ENCODE measurements at regions not wholly inside any gene's neighbourhood (a gene's known extent, or its start where the extent isn't known, plus 50 kb on each side); places are given as distances from the start of the nearest gene placed in this dataset.

DNA sequence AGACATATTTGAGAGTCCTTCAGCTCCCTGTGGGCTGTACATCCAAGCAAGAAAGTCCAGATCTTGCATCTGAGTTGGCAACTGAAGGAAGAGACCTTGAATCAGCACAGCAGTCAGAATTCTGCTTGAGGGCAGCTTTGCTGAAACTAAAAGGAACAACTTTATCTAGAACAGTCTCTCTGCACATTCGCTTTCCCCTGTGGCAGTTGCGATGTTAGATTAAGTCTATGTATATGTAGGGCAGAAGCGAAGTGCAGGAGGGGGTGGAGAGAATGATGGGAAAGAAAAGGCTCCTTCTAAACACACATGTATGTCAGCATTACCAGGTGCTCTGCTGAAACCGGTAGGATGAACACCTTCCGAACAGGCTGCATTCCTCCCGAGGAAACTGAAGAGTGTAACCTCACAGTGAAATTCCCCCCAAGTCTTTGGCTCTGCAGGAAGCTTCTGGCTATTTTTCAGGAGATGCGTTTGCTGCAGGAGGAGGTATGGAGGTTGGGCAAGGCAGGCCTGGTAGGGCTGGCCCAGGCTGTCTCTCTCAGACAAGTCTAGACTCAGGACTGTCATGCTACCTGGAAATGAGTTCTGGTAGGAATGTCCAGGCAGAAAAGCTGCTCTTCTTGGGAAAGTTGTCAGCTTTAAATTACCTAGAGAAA is 70.0 kb upstream of the ATL2 start:
- DNase-seq: no peak

DNA sequence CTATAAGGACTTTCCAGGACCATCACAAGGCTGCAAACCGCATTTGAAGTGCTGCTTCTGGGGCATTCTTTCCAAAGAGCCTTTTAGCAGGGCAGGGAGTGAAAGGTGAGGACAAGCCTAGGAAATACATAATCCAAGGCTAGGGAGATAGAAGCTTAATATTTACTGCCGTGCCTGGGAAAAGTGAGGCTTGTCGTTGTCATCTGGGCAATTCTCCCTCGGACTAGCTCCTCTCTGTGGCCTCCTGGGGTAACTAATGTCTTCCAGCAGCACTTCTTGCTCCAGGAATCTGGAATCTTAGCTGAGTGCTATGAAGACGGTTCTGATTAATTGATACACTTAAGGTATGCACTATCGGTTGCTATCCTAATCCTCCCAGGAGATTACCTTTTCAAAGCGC is 69.3 kb upstream of the ATL2 start:
- no peak for DNase-seq

DNA sequence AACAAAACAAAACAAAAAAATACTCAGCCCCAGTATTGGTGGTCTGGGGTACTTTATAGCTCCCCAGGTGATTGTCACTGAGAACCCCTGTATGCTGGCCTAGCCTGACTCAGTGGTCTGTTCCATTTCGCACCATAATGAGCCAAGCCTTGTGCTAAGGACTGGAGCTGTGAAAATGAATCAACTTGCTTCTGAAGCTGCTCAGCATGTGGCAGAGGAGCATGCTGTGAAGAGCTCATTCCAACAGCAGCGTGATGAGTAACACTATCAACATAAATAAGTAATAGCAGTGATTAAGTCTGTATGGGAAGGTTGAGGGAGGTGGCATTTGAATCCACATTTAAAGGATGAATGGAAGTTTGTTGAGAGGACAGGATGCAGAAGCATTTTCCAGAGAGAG is 67.2 kb upstream of the ATL2 start:
- DNase-seq: no peak

DNA sequence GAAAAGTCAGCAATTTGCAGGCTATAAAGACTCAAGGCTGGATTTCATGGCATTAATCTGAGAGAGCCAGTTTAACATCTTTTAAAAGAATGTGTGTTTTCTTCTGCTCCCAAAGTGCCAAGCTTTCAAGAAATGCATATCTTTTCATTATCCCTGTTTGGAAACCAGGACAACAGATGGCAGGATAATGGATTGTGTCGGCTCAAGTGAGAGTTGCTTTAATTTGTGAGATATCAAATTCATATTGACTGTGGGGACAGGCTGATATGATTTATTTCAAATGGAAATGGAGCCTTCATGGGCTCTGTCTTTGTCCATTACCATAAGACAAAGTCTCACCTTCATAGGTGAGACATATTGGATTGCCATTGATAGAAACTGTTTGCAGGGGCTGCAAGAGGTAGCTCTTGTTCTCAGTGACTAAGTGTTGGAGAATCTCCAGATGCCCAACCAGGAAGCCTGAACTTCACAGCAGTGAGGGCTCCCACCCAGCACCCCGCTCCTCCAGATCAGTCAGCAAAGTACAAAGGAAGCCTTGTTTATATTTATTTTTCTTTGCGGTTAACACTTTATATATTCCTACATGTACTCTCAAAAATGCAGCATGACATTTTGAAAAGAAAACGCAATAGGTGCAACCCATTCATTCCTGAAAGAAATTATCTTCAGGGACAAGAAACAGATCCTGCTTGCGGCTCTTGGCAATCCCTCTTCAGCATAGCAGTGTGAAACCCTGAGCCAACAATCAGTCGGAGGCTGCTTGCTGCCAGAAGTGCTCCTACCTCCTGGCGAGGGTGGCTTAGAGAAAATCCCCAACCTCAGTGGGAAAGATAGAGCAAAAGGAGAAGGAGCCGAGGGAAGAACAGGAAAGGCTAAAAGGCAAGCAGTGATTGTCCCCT is 65.8 kb upstream of the ATL2 start:
- DNase-seq: no peak

DNA sequence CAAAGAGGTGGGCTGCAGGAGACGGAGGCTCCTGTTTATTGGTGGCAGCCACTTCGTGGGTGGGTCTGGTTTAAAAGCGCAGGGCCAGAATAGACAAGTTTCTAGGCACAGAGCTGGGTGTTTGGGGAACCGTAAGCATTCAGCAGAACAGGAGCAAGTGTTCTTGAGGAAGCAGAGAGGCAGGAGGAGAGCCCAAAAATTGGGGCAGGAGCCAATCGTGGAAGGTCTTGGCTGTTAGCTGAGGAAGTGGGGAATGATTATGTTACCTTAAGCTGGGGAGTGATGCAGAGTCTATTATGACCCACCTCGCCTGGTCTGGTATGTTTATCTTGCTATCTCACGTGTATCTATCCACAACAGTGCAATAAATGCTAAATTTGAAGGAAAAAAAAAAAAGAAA is 64.3 kb upstream of the ATL2 start:
- no peak for DNase-seq

DNA sequence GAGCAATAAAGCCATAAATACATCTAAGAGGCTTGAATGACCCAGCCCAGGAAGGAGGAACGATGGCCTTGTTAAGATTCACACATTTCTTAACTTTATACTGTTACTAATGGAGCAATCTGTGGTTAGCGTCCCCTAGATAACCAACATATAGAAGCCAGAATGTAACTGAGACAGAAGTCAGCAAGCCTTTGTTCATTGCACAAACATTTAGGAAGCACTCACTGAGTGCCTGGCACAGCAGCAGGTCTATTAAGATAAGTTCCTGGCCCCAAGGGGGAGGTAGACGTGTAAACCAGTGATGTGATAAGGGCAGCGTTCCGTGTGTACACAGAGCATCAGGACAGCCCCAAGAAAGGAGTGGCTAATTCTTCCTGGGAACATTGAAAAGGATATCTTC is 63.6 kb upstream of the ATL2 start:
- no peak for DNase-seq

DNA sequence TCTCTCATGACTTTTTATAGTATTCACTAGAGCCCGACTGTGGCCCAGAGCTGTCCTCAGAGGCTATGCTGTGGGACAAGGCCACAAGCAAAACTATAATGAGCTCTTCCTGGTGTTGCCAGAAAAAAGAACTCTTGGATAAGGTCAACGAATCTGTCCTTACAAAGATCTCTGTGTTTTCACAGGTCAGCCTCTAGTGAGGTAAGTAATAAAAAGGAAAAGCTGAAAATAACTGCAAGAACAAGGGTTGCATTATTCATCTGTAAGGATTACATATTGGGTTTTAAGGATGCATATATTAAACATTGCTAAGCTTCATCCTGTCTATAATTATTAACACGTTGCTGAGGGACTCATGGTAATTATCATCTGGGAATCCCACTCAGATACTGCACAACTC is 62.8 kb upstream of the ATL2 start:
- no peak for DNase-seq

DNA sequence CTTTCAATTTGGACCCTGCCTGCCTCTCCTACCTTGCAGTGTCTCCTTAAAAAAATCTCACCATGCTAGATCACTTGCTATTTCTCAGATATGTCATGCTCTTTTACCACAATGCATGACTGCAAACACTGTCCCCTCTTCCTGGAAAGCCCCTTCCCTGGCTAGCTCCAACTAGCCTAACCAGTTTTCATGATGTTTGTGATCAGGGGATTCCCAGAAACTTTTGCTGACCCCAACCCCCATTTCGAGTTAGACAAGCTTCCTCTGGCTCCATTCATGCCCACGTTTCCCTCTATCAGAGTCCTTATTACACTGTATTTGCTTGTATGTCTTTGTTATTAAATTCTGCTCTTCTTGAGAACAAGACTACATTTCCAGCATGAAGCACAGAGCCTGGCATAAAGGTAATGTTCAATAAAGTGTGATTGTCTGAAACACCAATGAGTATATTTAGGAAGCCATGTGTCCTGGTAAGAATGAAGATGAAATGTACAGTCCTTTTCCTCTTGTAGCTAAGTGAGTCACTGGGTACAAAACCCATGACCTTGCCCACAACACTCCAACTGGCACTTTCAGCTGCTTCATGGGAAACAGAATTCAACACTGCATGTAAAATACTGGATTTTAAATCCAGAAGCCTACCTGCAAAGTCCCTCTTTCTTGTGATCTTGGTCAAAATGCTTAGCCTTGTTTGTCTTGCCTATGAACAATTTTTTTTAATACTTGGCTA is 62.0 kb upstream of the ATL2 start:
- DNase-seq: no peak

DNA sequence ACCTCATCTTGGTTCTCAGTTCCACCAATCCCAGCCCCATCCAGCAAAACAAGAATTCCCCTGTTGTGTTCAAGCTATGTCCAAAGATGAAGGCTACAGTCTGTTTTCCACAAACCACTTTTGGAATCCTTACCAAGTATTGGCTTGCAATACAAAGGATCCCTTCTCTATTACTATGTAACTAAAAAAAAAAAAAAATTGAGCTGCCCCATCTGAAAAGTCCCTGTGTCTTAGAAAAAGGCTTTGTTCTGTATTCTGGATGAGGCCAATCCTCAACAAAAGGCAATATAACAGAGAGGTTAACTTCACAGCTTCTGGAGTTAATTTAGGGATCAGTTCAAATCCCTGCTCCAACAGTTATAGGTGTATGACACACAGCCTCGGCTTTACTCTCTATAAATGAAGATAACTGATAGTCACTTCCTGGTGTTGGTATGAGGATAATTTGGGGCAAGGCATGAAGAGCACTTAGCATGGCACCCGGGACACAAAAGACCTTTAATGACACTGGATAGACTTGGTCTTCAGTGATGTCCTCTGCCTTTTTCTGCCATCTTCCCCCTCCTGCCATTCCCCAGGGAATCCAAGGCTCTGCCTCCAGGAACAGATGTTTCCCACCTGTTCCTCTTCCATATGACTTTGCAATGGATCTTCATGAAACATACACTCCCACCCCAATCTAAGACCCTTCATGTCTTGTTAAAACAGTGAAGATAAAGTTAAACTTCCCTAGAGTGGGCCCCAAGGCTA is 61.2 kb upstream of the ATL2 start:
- DNase-seq: no peak

DNA sequence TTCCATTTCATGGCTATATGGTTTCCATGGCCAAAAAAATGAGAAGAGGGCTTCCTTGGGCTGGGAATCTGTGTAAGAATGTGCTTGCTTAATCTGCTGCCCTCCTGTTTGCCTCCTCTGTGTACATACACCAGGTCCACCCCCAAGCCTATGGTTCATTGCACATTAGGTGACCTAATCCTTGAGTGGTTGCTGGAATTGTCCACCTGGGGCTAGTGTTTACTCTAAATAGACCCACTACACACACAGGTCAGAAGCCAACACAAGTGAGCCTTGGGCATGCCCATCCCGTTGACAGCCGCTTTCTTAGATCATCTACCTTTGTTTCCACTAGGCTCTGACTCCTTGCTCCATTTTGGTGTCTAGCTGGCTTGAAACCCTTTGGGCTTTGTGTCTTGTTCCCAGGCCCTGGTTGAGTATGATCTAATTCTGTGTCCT is 59.2 kb upstream of the ATL2 start:
- no peak for DNase-seq

DNA sequence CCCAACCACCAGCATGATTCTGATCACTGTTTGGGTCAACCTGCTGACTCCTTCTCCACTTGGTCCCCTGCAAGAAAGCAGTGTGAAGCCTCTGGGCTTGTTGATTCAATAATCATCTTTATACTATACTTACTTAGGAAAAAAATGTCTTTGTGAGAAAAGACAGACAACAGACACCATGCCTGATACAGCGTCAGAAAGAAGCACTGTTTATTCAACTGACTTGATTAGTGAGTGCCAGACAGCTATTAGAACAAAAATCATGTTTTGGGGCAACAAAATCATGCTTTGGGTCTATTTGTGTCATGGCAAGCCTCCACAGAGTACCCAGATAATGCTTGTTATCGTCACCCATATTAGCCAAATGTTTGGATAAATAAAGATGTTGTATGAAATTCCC is 58.7 kb upstream of the ATL2 start:
- DNase-seq: no peak

DNA sequence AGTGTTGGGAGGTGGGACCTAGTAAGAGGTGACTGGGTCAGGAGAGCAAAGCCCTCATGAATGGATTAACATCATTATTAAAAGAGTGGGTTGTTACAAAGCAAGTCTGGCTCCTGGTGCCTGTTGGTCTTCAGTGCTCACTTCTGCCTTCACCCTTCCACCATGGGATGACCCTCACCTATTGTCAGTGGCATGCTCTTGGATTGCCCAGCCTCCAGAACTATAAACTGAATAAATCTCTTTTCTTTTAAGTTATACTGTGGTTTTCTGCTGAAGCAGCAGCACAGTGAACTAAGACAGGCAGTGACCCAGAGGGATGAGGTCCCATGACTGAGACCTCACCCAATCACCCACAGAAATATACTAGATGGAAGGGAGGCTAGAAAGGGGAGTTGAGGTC is 57.5 kb upstream of the ATL2 start:
- DNase-seq: no peak

DNA sequence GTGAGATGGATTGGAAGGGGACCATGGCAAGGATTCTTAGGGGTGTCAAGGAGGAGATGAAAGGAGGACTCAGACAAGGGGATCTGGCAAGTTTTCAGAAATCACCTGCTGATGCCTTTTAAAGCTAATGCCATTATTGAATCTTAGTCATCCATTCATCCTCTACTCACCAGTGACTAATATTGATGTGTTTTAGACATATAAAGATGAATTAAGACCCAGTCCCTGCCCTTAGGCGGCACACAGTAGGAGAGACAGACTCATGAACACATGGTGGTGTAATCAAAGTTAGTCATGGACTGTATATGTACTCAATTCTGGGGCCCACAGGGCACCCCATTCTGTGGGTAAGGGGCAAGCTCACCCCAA is 56.5 kb upstream of the ATL2 start:
- no peak for DNase-seq

DNA sequence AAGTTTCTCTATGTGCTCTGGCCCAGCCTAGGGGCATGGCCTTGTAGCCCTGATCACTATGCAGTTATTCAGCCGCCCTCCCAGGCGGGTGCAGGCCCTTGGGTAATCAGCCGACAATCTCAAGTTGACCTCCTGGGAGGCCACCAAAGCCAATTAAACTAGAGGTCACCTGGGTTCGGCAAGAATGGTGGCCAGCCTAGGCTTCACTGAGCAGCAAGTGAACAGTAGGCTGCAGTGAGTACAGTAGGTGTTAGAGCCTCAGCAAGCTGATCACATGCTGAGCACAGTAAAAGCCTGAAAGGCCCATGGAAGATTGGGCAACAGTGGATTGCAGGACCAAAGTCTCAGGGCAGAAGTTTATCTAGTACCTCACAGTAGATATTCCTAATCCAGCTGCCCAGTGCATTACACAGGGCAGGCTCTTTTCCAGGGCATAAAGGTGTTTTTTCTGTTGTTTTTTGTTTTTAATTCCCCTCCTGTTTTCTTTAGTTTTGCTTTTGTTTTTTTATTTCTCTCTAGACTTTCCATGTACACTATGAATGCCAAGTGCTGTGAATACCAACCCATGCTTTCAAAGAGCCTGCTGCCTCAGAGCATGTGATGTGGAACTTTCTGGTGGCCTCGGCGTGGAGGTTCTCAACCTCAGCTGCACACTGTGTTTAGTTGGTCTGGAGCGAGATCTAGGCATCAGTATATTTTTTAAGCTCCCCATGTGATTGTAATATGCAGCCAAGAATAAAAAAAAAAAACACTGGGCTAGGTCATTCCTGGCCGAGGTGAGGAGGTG is 55.9 kb upstream of the ATL2 start:
- no peak for DNase-seq

DNA sequence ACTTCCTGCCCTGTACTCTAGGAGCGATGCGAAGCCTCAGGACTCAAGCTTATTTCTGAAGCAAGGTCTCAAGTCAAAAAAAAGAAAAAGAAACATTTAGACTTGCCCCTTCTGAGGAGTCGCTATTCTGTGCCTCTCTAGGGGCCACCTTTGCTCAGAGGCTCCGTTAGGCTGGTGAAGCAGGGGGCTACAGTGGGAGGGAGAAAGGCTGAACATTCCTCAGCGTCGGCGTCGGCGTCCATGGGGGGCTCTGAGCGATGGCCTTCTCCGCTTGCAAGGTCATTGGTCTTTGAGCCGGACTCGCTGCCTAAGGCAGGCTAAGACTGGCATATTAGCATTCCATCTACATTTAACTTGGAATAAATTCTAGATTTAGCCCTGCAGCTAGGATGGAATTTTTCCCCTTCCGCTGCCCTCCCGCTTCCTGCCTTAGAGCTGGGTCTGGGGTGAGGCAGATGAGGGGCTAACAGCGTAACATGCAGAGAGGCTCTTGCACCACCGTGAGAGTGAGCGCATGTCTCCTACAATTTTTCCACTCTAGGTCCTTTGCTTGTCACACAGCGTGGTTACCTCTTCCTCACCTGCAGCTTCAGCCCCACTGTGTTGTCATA is 53.6 kb upstream of the ATL2 start:
- DNase-seq: no peak

DNA sequence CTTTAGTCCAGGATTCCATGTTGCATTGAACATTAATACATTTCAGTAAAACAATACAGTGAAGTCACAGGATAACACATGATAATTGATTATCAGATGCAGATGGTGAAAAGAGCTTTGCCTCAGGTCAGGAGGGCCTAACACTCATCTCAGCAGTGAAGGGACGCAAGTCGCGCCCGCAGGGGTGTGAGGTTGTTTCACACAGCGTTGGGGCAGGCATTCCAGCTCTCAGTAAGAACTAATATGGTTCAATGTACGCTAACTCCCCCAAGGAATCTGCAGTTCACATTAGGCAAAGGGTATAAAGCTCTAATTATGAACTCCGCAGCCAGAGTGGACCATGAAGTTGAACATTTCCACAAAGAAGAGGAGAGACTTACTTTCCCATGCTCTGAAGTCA is 53.1 kb upstream of the ATL2 start:
- DNase-seq: no peak

DNA sequence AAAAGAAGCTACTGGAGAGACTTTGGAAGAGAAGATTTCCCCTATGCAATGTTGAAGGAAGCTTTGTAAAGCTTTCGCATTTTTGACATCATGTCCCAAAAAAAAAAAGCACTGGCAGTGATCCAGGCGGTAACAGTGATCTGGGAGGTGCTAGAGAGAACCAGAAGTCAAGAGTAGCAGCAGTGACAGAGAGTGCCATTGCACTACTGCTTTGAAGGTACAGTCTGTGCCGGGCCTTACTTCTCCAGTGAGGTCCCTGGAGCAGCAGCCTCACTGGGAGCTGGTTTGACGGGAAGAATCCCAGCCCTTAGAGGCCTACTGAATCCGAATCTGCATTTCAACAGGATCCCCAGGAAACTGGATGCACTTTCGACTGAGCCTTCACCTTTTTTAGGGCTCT is 50.9 kb upstream of the ATL2 start:
- DNase-seq: no peak

DNA sequence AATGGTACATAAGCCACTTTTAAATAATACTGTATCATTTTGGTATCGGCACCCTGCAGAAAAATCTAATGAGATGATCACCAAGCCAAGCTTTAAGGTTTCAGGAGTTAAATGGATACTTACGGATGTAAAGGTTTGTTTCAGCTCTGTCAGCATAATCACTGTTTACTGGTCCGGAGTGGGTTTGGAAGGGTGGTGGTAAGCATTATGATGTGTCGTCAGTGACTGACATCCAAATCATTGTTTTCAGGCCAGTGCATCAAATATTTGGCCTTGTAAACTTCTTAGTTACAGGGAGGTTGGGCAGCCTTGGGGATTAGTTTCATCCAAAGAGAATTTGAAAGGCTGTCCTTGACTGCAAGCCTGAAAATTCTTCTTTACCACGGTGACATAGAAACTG is 50.0 kb upstream of the ATL2 start:
- no peak for DNase-seq
